Effector memory CD8-positive, alpha-beta T cell (primary cell): ENCODE measurements at regions not wholly inside any gene's neighbourhood (a gene's known extent, or its start where the extent isn't known, plus 50 kb on each side); places are given as distances from the start of the nearest gene placed in this dataset.

Experiments used
- ATAC-seq: fragments of 150-1000 bp; cut with Tn5 transposase; replicated peaks from 2 replicates; pipeline ENCODE4 v1.10.0; 2021; ENCODE audit warnings: mild to moderate bottlenecking, moderate library complexity
- DNase-seq, 3 experiments: peaks; one replicate each; pipeline ENCODE4 v3.0.0; 2021
- H3K27ac Mint-ChIP-seq, 2 donors: one replicate each; pipeline ENCODE4 v1.8.0; 2022; ENCODE audit warnings: mild to moderate bottlenecking in 2 of 2, mixed read lengths in 2 of 2, moderate library complexity in 2 of 2
- H3K27me3 Mint-ChIP-seq, 2 donors: one replicate each; pipeline ENCODE4 v1.8.0; 2022; ENCODE audit warnings: mixed read lengths in 2 of 2
- H3K36me3 Mint-ChIP-seq: one replicate; pipeline ENCODE4 v1.8.0; 2022; ENCODE audit warnings: mild to moderate bottlenecking, moderate library complexity, mixed read lengths; ENCODE audit not compliant: insufficient read depth
- H3K4me1 Mint-ChIP-seq, 2 donors: one replicate each; pipeline ENCODE4 v1.8.0; 2022; ENCODE audit warnings: low read depth in 2 of 2, mixed read lengths in 2 of 2
- H3K4me3 Mint-ChIP-seq, 2 donors: one replicate each; pipeline ENCODE4 v1.8.0; 2022; ENCODE audit warnings: mild to moderate bottlenecking in 2 of 2, mixed read lengths in 2 of 2, moderate library complexity in 2 of 2
- H3K9me3 Mint-ChIP-seq, 2 donors: one replicate each; pipeline ENCODE4 v1.8.0; 2022; ENCODE audit warnings: mixed read lengths in 2 of 2

DNA sequence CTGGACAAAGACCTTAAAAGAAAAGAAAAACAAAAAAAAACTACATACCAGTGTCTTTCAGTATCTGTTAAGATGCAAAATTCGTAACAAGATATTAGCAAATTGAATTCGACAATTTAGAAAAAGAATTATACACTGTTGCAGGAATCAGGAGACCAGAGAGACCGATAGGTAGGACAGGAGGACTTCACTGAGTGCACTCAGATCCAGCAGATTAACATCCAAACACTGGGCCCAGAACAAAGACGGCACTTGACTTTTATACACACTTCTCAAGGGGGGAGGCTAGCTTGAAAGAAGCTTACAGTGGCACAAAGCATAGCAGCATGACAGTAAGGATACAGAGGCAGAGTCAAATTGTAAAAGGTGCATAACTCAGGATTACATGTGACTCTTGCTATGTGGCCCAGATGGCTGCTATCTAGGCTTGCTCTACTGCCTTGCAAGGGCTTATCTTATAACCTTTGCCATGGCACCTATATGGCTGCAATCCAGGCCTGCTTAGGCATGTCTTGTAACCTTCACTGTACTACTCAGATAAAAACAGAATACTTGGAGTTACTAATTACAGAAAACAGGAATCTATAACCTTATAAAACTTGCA is 507.3 kb upstream of the LRRTM4 start:
- H3K36me3 Mint-ChIP-seq, result no peaks in the 10 kb centered on the region
- H3K27me3 Mint-ChIP-seq, result no peaks in the 10 kb centered on the region
- H3K9me3 Mint-ChIP-seq, result peaks cover 0 to 4% of the 10 kb centered on the region in 2 donors
- DNase-seq, result no peak
- no peaks in the 10 kb centered on the region for H3K4me1 Mint-ChIP-seq
- H3K4me3 Mint-ChIP-seq, result no peak overlapping the region
- H3K27ac Mint-ChIP-seq, result no peak overlapping the region
- no peak for ATAC-seq

DNA sequence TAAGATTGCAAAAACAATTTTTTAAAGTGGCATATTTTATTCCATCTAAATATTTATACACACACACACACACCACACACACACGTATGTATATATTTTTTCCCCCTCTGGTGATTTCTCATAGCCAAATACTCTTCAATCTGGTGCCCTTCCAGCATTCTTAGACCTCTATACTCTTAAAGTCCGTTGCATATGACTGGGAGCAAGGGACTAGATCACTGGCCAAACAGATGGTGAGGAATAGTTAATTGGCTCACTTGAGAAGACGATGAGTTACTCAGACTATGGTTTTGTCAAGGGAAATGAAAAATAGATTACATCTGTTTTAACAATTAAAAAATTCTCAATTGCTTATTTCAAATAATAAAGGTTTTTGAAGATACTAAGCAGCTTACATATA is 512.5 kb upstream of the LRRTM4 start:
- Mint-ChIP-seq H3K9me3 (peaks cover 0 to 5% of the 10 kb centered on the region in 2 donors), H3K27me3 (no peaks in the 10 kb centered on the region), H3K4me1 (no peaks in the 10 kb centered on the region), H3K4me3 (no peak overlapping the region), H3K36me3 (no peaks in the 10 kb centered on the region), H3K27ac (no peak overlapping the region)
- ATAC-seq (no peak), DNase-seq (no peak)

DNA sequence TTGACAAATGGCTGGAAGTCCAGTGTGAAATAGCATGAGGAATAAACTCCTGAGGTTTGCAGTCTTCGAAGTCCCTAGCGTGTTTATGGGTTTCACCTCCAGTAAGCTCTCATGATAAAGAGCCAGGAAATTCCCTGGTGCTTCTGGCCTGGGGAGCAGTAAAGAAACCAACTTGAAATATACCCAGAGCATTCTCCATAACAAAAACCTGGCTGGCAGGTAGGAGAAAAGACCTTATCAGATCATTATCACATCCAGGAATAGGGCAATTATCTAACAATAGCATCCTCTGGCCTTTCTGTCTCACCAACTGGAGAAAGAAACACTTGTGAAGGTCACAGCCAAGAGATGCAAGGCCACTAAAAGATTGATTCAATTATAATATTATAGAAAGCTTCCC is 513.6 kb upstream of the LRRTM4 start:
- DNase-seq (no peak), ATAC-seq (no peak)
- Mint-ChIP-seq H3K27me3 (no peaks in the 10 kb centered on the region), H3K36me3 (no peaks in the 10 kb centered on the region), H3K9me3 (peaks cover 0 to 6% of the 10 kb centered on the region in 2 donors), H3K27ac (no peak overlapping the region), H3K4me1 (no peaks in the 10 kb centered on the region), H3K4me3 (no peak overlapping the region)

DNA sequence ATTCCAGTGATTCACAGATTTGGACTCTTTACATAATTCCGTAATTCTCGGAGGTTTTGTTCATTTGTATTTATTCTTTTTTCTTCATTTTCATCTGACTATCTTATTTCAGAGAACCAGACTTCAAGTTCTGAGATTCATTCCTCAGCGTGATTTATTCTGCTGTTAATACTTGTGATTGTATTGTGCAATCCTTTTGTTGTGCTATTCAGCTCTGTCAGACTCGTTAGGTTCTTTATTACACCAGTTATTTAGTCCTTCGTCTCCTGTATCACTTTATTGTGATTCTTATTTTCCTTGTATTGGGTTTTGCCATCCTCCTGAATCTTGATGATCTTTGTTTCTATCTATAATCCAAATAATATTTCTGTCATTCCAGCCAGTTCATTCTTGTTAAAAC is 529.3 kb upstream of the LRRTM4 start:
- DNase-seq, result no peak
- Mint-ChIP-seq H3K4me1 (no peaks in the 10 kb centered on the region), H3K4me3 (no peak overlapping the region), H3K27ac (no peak overlapping the region), H3K36me3 (no peaks in the 10 kb centered on the region), H3K27me3 (no peaks in the 10 kb centered on the region), H3K9me3 (peaks cover 9 to 41% of the 10 kb centered on the region in 2 donors)
- ATAC-seq, result no peak

DNA sequence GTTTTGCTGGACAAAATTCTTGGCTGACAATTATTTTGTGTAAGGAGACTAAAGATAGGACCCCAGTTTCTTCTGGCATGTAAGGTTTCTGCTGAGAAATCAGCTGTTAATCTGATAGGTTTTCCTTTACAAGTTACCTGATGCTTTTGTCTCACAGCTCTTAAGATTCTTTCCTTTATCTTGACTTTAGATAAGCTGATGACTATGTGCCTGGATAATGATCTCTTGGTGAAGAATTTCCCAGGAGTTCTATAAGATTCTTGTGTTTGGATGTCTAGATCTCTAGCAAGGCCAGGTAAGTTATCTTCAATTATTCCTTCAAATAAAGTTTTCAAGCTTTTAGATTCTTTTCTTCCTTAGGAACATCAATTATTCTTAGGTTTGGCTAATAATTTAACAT is 534.8 kb upstream of the LRRTM4 start:
- Mint-ChIP-seq H3K27ac (no peak overlapping the region), H3K27me3 (no peaks in the 10 kb centered on the region), H3K36me3 (no peaks in the 10 kb centered on the region), H3K4me1 (no peaks in the 10 kb centered on the region), H3K9me3 (peaks cover 4 to 42% of the 10 kb centered on the region in 2 donors), H3K4me3 (no peak overlapping the region)
- DNase-seq (no peak), ATAC-seq (no peak)

DNA sequence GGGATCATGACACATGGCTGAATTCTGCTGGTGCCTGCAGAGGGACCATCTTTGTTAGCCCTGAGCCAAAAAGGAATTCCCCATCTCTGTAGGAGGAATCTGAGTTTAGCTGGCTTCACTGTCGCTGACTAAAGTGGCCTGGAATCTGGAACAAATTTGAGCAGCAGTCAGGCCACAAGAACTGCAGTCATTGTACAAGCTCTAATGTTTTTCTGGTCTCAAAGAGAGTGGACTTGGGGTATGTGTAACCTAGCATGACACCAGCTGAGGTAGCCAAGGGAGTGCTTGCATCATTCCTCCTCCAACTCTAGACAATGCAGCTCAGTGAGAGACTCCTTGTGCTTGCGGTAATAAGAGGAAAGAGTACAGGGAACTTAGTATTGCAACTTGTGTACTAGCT is 539.1 kb upstream of the LRRTM4 start:
- peaks cover 6 to 28% of the 10 kb centered on the region in 2 donors for H3K9me3 Mint-ChIP-seq

DNA sequence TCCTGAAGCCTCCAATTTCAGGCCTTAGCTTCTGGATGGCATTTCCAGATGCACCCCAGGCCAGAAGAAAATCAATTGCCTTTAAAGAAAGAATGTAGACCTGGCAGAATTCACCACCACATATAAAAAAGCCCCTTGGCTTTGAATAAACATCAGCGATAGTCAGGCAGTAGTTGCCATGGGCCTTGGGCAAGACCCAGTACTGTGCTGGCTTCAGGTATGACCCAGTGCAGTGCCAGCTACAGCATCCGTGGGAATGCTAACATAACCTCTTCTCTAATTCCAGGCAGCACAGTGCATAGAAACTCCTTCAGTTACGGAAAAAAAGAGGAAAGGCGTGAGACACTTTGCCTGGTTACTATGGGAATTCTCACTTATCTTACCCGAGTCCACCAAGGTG is 539.6 kb upstream of the LRRTM4 start:
- peaks cover 6 to 28% of the 10 kb centered on the region in 2 donors for H3K9me3 Mint-ChIP-seq
- no peak for DNase-seq
- no peak overlapping the region for H3K4me3 Mint-ChIP-seq
- H3K27me3 Mint-ChIP-seq, result no peaks in the 10 kb centered on the region
- ATAC-seq, result no peak
- no peaks in the 10 kb centered on the region for H3K4me1 Mint-ChIP-seq
- no peaks in the 10 kb centered on the region for H3K36me3 Mint-ChIP-seq
- H3K27ac Mint-ChIP-seq, result no peak overlapping the region

More for the DNA sequence above, 539.1 kb upstream of the LRRTM4 start:
- Mint-ChIP-seq H3K36me3 (no peaks in the 10 kb centered on the region), H3K27ac (no peak overlapping the region), H3K4me1 (no peaks in the 10 kb centered on the region), H3K4me3 (no peak overlapping the region), H3K27me3 (no peaks in the 10 kb centered on the region)
- DNase-seq (no peak), ATAC-seq (no peak)

DNA sequence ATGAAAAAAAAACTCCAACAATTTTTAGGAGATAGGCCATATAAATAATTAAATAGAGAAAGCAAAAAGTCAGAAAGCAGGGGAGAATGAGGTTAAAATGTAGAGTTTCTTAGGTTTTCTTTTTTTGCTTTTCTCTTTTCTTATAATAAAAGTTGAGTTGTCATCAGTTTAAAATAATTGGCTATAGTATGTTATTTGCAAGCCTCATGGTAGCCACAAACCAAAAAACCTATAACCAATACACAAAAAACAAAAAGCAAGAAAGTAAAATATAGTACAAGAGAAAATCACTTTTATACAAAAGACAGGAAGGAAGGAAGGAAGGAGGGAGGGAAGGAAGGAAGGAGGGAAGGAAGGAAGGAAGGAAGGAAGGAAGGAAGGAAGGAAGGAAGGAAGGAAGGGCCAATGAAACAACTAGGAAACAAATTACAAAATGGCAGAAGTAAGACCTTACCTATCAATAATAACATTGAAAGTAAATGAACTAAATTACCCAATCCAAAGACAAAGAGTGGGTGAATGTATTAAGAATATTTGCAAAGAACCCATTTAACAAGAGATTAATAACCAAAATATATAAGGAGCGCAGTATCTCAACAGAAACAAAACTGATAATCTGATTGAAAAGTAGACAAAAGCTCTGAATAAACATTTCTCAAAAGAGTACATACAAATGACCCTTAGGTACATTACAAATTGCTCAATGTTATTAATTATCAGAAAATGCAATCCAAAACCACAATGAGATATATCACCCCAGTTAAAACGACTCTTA is 541.3 kb upstream of the LRRTM4 start:
- no peak for ATAC-seq
- H3K9me3 Mint-ChIP-seq, result peaks cover 8 to 13% of the 10 kb centered on the region in 2 donors
- no peak overlapping the region for H3K27ac Mint-ChIP-seq

DNA sequence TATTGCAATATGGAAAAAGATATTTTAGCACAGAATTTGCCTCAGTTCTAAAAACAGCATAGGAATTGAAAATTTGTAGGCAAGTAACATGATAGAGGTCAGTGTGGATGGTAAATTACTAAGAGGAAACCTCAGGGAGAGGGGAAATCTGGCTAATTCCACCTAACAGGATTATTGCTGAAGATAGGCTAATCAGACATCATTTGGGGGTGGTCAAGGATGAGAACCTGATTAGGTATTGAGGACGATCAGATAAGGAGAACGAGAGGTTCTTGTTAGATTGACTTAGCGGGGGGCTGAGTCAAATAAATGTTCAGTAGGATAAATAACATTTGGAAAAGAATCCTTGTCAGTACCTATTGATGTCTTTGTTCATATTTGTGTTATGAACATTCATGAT is 543.2 kb upstream of the LRRTM4 start:
- Mint-ChIP-seq H3K4me1 (no peaks in the 10 kb centered on the region), H3K27me3 (no peaks in the 10 kb centered on the region), H3K9me3 (peaks cover 7 to 8% of the 10 kb centered on the region in 2 donors), H3K36me3 (no peaks in the 10 kb centered on the region), H3K27ac (no peak overlapping the region), H3K4me3 (no peak overlapping the region)
- ATAC-seq, result no peak
- DNase-seq, result no peak

More for the DNA sequence above, 541.3 kb upstream of the LRRTM4 start:
- Mint-ChIP-seq H3K27me3 (no peaks in the 10 kb centered on the region), H3K4me3 (no peak overlapping the region), H3K4me1 (no peaks in the 10 kb centered on the region), H3K36me3 (no peaks in the 10 kb centered on the region)
- no peak for DNase-seq

DNA sequence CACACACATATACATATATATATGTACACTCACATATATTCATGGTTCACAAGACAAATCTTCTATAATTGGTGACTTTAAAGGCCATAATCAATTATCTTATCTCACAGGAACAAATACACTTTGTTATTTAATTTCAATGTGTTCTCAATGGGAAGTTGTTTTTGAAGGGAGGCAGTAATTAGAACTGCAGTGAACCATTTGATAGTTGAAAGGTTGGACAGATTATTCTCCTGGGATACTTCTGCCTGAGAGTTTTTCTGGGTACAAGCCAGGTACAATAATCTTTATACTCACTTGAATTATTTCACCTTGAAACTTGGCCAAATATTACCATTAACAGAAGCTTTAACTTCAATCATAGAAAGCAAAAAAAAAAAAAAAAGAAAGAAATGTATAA is 546.6 kb upstream of the LRRTM4 start:
- ATAC-seq, result no peak
- Mint-ChIP-seq H3K27ac (no peak overlapping the region), H3K27me3 (no peaks in the 10 kb centered on the region), H3K4me1 (no peaks in the 10 kb centered on the region), H3K4me3 (no peak overlapping the region), H3K36me3 (no peaks in the 10 kb centered on the region), H3K9me3 (peaks cover 0 to 2% of the 10 kb centered on the region in 2 donors)
- no peak for DNase-seq

DNA sequence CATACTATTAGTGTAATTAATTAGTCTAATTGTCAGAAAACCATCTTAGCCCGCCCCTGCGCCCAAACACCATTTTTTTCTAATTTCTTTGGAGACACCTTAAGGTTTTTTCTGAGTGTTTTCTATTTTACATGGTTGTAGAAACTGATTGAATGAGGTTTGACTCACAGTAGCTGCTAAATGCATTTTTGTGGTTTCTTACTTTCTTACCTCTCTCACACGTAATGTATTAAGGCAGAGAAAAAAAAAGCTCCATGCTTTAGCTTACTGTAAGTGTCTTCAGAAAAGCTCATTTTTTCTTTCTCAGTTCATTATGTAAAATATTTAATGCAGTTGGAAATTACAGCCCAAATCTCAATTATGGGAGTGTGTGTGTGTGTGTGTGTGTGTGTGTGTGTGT is 548.5 kb upstream of the LRRTM4 start:
- ATAC-seq (no peak), DNase-seq (no peak)
- no peaks in the 10 kb centered on the region for H3K4me1 Mint-ChIP-seq
- H3K4me3 Mint-ChIP-seq, result no peak overlapping the region
- H3K9me3 Mint-ChIP-seq, result peaks cover 9 to 13% of the 10 kb centered on the region in 2 donors
- no peaks in the 10 kb centered on the region for H3K27me3 Mint-ChIP-seq
- no peaks in the 10 kb centered on the region for H3K36me3 Mint-ChIP-seq
- H3K27ac Mint-ChIP-seq, result no peak overlapping the region

DNA sequence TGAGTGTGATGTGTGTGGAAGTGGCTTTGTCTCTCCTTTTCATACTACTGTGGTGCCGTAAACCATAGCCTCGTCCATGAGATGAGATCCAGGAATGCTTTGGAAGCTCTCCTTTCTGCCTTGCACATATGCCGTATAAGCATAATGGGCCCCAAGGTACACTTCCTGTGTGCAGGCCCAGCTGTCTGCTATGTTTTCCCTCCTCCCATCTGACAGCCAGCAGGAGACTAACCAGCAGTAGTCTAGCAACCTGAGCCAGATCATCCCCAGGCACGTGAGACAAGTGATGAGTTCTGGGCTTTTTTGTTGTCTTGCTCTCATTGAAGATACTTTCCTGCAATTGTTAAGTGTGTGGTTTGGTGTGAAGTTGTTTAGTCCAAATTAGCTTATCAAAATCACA is 555.5 kb upstream of the LRRTM4 start:
- DNase-seq (no peak), ATAC-seq (no peak)
- Mint-ChIP-seq H3K4me3 (no peak overlapping the region), H3K27me3 (no peaks in the 10 kb centered on the region), H3K27ac (no peak overlapping the region), H3K4me1 (no peaks in the 10 kb centered on the region), H3K9me3 (peaks cover 12 to 18% of the 10 kb centered on the region in 2 donors), H3K36me3 (no peaks in the 10 kb centered on the region)

DNA sequence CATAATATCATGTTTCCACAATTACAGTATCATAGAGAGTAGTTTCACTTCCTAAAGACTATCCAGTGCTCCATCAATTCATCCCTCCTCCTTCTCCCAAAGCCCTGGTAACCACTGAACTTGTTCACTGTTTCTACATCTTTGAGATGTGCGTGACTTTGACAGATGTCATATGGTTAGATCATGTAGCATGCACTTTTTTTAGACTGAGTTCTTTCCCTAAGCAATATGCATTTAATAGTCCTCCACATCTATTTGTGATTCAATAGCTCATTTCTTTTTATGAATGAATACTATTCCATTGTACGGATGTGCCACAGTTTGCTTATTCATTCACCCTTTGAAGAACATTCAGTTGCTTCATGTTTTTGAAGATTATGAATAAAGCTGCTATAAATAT is 560.4 kb upstream of the LRRTM4 start:
- H3K4me3 Mint-ChIP-seq, result no peak overlapping the region

DNA sequence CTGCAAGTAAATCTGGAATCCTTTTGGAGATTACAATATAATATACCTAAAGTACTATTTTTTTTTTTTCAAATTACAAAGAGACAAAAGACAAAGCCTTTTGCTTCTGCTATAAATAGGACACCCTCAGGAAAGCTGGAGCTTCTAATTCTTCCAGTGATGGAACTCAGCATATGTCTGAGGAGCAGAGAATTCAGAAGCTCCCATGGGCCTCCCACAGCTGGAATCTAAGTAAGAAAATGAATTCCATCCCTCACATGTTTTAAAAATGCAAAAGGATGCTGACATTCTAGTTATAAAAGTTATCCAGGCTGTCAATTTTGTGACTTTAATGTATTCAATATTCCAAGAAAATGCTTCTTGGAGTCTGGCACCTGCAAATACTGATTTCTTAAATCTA is 571.3 kb upstream of the LRRTM4 start:
- no peaks in the 10 kb centered on the region for H3K27me3 Mint-ChIP-seq

More for the DNA sequence above, 560.4 kb upstream of the LRRTM4 start:
- no peak overlapping the region for H3K27ac Mint-ChIP-seq
- H3K9me3 Mint-ChIP-seq, result peaks cover 9 to 15% of the 10 kb centered on the region in 2 donors
- ATAC-seq (no peak), DNase-seq (no peak)
- no peaks in the 10 kb centered on the region for H3K27me3 Mint-ChIP-seq
- H3K36me3 Mint-ChIP-seq, result no peaks in the 10 kb centered on the region
- no peaks in the 10 kb centered on the region for H3K4me1 Mint-ChIP-seq

More for the DNA sequence above, 571.3 kb upstream of the LRRTM4 start:
- Mint-ChIP-seq H3K36me3 (peaks cover 2% of the 10 kb centered on the region), H3K4me3 (no peak overlapping the region), H3K9me3 (peaks cover 4% of the 10 kb centered on the region in 2 donors), H3K4me1 (no peaks in the 10 kb centered on the region), H3K27ac (no peak overlapping the region)
- ATAC-seq (no peak), DNase-seq (no peak)
